Coronary artery (tissue), 2 donors: ENCODE measurements at regions not wholly inside any gene's neighbourhood (a gene's known extent, or its start where the extent isn't known, plus 50 kb on each side); places are given as distances from the start of the nearest gene placed in this dataset.

ENCODE experiments used
- DNase-seq: peaks from one replicate; pipeline ENCODE4 v3.0.0-alpha.2; 2017; ENCODE audit warnings: low spot score
- H3K27ac ChIP-seq, 2 donors: fragments of 200-600 bp; sonication (generic); one replicate each; pipeline ENCODE4 v1.5.1; 2016 to 2019
- H3K4me3 ChIP-seq: fragments of 200-600 bp; sonication (generic); 2 replicates; pipeline ENCODE4 v1.5.1; 2016; ENCODE audit warnings: mild to moderate bottlenecking, moderate library complexity
- TF ChIP-seq, protein P1 (sequence below): fragments of 200-600 bp; sonication (generic); IDR thresholded peaks from one replicate; pipeline ENCODE4 v1.5.1; 2019; ENCODE audit warnings: antibody characterized with exemption

DNA sequence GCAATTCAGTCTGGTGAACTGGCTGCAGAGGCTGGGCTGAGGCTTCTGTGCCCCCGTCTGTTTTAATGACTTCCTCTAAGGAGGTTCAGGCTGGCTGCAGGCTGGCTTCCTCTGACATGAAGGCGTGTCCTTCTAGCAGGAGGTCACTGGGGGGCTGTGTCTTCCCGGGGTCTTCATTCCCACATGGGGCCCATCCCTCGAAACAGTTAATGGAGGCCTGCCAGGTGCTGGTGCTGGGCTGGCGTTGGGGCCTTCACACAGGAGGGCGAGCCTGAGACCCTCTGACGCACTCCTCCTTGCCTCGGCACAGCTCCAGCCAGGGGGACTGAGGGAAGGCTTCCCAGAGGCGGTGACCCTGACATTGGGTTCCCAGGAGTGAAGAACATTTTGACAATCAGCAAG is 57.7 kb upstream of the DLK1 start:
- no peak overlapping the region for H3K27ac ChIP-seq
- DNase-seq = no peak

DNA sequence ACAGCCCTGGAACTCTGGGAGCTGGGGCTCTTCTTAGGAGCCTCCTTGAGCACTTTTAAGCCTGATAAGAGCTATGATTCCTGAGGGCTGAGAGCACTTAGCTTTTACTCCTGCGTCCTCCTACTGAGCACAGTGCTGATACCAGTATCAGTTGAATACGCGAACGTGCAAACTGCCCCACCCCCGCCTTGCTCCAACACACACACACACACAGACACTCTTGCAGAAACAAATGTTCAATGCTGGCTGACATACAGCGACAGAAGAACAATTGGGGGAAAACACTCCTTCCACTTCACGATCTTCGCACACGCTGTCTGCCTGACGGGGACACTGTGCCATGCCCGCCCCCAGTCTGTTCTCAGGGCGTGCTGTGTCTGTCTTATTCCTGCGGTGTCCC is 57.2 kb upstream of the DLK1 start:
- no peak overlapping the region for H3K4me3 ChIP-seq
- no peak overlapping the region for H3K27ac ChIP-seq
- no peak for DNase-seq
- TF ChIP-seq, protein P1, sequence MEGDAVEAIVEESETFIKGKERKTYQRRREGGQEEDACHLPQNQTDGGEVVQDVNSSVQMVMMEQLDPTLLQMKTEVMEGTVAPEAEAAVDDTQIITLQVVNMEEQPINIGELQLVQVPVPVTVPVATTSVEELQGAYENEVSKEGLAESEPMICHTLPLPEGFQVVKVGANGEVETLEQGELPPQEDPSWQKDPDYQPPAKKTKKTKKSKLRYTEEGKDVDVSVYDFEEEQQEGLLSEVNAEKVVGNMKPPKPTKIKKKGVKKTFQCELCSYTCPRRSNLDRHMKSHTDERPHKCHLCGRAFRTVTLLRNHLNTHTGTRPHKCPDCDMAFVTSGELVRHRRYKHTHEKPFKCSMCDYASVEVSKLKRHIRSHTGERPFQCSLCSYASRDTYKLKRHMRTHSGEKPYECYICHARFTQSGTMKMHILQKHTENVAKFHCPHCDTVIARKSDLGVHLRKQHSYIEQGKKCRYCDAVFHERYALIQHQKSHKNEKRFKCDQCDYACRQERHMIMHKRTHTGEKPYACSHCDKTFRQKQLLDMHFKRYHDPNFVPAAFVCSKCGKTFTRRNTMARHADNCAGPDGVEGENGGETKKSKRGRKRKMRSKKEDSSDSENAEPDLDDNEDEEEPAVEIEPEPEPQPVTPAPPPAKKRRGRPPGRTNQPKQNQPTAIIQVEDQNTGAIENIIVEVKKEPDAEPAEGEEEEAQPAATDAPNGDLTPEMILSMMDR = no peak

More for the DNA sequence above, 57.7 kb upstream of the DLK1 start:
- no peak overlapping the region for H3K4me3 ChIP-seq
- TF ChIP-seq, protein P1 = no peak

DNA sequence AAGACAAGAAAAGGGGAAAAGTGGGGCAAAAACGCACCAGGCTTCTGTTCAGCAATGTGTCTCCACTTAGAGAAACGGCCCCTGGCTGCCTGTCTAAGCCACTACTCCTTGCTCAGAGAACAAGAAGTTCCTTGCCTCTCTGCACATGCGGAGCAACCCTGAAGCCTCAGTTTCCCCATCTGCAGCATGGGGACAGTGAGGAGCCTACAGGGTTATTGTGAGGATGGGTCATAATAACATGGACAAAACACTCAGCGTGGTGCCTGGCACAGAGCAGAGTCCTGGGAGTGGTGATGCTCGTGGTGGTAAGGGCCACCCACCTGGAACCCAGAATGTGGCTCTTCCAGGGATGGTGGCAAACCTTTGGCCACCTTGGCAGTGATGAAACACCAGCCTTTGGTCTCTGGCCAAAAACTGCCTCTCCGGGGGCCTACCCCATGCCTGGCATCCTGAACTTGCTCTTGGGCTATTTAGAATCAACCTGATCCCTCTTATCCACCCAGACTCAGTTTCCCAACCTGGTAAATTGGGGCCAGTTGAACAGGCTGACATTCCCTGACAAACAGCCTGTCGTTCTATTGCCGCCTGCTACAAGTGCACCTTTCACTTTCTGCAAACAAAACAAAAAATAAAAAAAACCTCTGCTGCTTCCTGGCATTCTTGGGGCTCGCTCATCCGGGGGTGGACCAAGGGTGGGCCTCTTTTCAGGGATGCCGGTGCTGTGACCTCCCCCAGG is 56.5 kb upstream of the DLK1 start:
- DNase-seq = no peak
- no peak overlapping the region for H3K4me3 ChIP-seq
- no peak overlapping the region for H3K27ac ChIP-seq
- TF ChIP-seq, protein P1 = no peak

DNA sequence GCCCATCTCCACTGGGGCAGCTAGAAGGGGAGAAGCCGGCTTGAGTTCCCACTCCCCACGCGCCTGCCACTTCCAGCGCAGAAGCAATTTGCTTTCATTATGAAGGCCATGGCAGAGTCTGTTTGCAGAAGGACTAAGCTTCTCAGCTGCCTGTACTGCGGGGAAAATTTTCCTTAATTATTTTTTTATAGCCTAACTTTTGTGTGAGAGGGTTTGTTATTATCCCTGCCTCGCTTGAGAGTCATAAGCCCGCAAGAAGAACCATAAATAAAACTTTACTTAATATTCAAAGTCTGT is 56.0 kb upstream of the DLK1 start:
- TF ChIP-seq, protein P1 = no peak
- no peak overlapping the region for H3K27ac ChIP-seq
- DNase-seq = no peak
- no peak overlapping the region for H3K4me3 ChIP-seq

DNA sequence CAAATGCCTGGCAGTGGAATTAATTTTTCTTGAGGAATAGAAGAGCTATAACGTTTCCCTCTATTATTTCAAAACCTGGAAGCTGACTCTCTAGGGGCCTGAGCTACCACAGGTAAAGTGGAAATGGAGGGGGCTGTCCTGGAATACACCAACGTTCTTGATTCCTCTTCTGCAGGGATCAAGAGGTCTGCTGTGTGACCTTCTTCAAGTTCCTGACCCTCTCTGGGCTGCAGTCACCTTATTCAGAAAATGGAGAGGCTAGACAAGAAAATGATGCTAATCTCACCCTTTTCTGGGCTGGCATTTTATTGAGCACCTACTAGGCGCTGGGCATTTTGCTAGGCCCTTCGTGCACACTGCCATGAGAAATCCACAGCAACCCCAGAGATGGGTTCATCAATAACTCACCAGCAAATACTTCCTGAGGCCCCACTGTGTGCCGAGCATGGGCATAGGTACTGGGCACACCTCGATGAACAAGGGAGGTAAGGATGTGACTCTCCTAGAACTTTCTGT is 55.2 kb upstream of the DLK1 start:
- no peak for DNase-seq
- TF ChIP-seq, protein P1 = no peak
- H3K27ac ChIP-seq = no peak overlapping the region
- H3K4me3 ChIP-seq = no peak overlapping the region

DNA sequence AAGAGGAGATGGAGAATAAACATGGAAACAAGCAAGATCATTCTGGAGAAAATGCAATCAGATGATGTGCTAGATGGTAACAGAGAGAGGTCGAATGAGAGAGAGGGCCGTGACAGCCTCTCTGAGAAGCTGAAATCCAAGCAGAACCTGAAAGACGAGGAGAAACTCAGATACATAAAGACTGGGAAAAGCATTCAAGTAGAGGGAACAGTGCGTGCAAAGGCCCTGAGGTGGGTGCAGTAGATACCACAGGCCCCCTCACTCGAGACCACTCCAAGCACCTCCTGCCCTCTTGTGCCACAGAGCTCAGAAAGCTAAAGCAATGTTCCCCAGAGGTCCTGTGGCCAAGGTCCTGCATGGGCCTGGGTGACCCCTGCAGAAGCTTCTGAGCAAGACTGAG is 54.8 kb upstream of the DLK1 start:
- TF ChIP-seq, protein P1 = no peak
- no peak for DNase-seq
- Histone ChIP-seq H3K4me3 (no peak overlapping the region), H3K27ac (no peak overlapping the region)

DNA sequence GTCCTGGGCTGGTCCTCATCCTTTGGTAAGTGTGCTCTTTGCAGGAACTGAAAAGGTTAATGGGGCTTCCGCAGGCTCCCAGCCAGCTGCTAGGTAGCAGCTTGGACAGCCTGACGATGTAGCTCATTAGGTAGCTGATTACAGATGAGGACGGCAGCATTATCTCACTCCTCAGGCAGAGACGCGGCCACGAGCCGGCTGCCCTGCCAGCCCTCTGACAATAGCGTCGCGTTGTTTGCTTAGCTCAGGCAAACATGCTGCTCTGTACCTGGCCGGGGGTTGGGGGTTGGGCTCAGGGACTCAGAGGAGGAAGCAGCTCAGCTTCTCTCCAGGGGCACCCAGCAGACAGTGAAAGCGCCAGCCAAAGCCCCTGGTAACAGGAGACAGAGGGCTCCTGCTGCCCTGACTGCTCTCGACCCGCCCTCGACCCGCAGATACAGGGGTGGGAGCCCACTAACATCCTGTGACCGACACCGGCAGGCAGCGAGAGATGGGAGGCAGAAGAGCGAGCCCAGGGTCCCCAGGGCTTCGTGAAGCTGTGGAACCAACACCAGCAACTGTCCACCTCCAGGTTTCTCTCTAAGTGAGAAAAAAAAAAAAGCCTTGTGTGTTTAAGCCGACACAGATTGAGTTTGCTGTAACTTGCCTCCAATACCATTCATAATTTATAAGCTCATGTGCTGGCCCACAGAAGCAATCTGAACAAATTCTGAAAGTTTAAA is 53.4 kb upstream of the DLK1 start:
- DNase-seq = no peak

More for the DNA sequence above, 53.4 kb upstream of the DLK1 start:
- no peak overlapping the region for H3K4me3 ChIP-seq
- H3K27ac ChIP-seq = no peak overlapping the region
- TF ChIP-seq, protein P1 = no peak
